ENCODE measurements at regions not wholly inside any gene's neighbourhood (a gene's known extent, or its start where the extent isn't known, plus 50 kb on each side); places are given as distances from the start of the nearest gene placed in this dataset.

- Histone ChIP-seq H3K4me3 (ENCODE audit: insufficient read depth, low read depth, low read length) (no peak overlapping the region), H3K36me3 (replicated peaks; ENCODE audit: control insufficient read depth, insufficient read depth, low read length) (no peaks in the 10 kb centered on the region), H3K27me3 (ENCODE audit: control insufficient read depth, insufficient read depth, low read length) (no peaks in the 10 kb centered on the region)
- DNase-seq = peak; percentile 5
These were observed 80.0 kb upstream of the FREM2 start for GRCh38 chr13:38606699-38607535.

DNA sequence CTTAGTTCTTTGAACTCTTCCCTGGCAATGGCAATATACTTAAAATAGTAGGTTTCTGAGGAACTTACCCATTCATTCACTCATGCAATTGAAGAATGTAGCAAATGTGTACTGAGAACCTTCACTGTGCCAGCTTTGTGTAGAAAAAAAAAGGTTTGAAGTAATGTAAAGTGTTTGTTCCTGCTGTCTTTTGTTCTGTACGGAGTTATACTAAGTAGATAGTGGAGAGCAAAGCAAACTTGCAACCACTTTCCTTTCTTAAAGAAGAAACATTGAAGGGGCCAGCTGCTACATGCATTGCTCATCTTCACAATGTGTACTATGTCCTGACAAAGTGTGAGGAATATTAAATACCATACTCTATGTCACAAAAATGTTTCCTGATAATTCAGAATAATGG, 68.9 kb upstream of the FREM2 start:
- Histone ChIP-seq H3K27me3 (ENCODE audit: control insufficient read depth, insufficient read depth, low read length) (no peaks in the 10 kb centered on the region), H3K4me3 (ENCODE audit: insufficient read depth, low read depth, low read length) (no peak overlapping the region), H3K36me3 (replicated peaks; ENCODE audit: control insufficient read depth, insufficient read depth, low read length) (no peaks in the 10 kb centered on the region)
- DNase-seq = no peak

DNA sequence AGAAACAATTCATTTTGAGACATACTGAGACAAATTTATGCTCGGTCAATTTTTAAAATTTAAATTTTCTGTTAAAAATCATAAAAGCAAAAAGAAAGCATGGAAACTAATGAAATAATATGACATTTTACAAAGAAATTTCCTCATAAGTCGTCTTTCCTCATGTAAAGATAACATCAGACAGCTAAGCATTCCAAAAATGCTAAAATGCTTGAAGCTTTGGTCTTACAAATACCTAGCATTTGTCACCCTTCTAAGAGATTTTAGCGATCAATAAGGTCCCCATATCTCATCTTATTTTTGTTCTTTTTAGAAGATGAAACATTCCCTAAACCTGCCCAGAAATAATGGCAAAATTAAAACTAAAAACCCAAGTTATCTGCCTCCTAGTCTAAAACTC, 68.5 kb upstream of the FREM2 start:
- Histone ChIP-seq H3K36me3 (replicated peaks; ENCODE audit: control insufficient read depth, insufficient read depth, low read length) (no peaks in the 10 kb centered on the region), H3K27me3 (ENCODE audit: control insufficient read depth, insufficient read depth, low read length) (no peaks in the 10 kb centered on the region), H3K4me3 (ENCODE audit: insufficient read depth, low read depth, low read length) (no peak overlapping the region)
- no peak for DNase-seq

DNA sequence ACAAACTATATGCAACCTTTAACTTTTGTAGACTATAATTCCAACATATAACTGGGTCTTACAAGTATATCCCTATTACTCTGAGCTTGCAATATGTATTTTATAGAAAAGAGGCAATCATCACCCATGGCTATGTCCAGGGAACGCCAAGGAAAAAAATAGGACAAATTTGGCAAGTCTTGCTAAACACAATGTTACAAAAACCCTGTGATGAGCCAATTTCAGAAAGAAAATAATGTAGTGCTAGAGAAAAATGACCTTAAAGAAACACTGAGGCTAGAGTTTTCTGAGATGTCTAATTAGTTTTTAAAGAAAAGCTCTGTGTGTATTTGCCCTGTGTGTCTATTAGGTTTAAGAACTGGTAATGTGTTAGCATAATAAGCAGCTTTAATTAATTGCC, 68.0 kb upstream of the FREM2 start:
- H3K36me3 ChIP-seq (replicated peaks; ENCODE audit: control insufficient read depth, insufficient read depth, low read length) = no peaks in the 10 kb centered on the region
- DNase-seq = no peak
- H3K27me3 ChIP-seq (ENCODE audit: control insufficient read depth, insufficient read depth, low read length) = no peaks in the 10 kb centered on the region
- H3K4me3 ChIP-seq (ENCODE audit: insufficient read depth, low read depth, low read length) = no peak overlapping the region

- Histone ChIP-seq H3K36me3 (replicated peaks; ENCODE audit: control insufficient read depth, insufficient read depth, low read length) (no peaks in the 10 kb centered on the region), H3K27me3 (ENCODE audit: control insufficient read depth, insufficient read depth, low read length) (no peaks in the 10 kb centered on the region), H3K4me3 (ENCODE audit: insufficient read depth, low read depth, low read length) (no peak overlapping the region)
- DNase-seq = no peak
These were observed 66.0 kb upstream of the FREM2 start for GRCh38 chr13:38620876-38621275.

DNA sequence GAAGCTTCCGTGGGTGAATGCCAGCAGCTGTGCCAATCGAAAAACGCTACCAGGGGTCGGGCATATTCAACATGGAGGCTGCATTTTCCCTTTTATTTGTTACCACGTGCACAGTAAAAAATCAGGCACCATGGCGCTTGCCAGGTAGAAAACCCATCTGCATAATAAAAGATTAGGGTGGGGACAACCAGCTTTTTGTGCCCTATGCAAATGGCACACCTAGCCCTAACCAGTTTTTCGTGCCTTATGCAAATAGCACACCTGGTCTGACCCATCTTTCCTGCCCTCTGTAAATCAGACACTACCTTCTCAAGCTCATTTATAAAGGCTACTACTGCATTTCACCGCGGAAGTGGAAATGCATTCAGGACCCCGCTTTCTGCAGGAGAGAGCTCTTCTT, 62.1 kb upstream of the FREM2 start:
- peak; percentile 10 for DNase-seq
- Histone ChIP-seq H3K4me3 (ENCODE audit: insufficient read depth, low read depth, low read length) (peak overlapping the region; percentile 14; the same call in 1 of the 2 replicates), H3K36me3 (replicated peaks; ENCODE audit: control insufficient read depth, insufficient read depth, low read length) (no peaks in the 10 kb centered on the region), H3K27me3 (ENCODE audit: control insufficient read depth, insufficient read depth, low read length) (no peaks in the 10 kb centered on the region)

- no peaks in the 10 kb centered on the region for H3K27me3 ChIP-seq (ENCODE audit: control insufficient read depth, insufficient read depth, low read length)
- no peak overlapping the region for H3K4me3 ChIP-seq (ENCODE audit: insufficient read depth, low read depth, low read length)
- no peak for DNase-seq
- no peaks in the 10 kb centered on the region for H3K36me3 ChIP-seq (replicated peaks; ENCODE audit: control insufficient read depth, insufficient read depth, low read length)
These were observed 58.3 kb upstream of the FREM2 start for GRCh38 chr13:38628554-38628953.

GRCh38 chr13:38630780-38631179, 56.1 kb upstream of the FREM2 start:
- DNase-seq = no peak
- no peaks in the 10 kb centered on the region for H3K36me3 ChIP-seq (replicated peaks; ENCODE audit: control insufficient read depth, insufficient read depth, low read length)
- H3K4me3 ChIP-seq (ENCODE audit: insufficient read depth, low read depth, low read length) = no peak overlapping the region
- no peaks in the 10 kb centered on the region for H3K27me3 ChIP-seq (ENCODE audit: control insufficient read depth, insufficient read depth, low read length)

GRCh38 chr13:38635030-38635429, 51.8 kb upstream of the FREM2 start:
- Histone ChIP-seq H3K36me3 (replicated peaks; ENCODE audit: control insufficient read depth, insufficient read depth, low read length) (no peaks in the 10 kb centered on the region), H3K4me3 (ENCODE audit: insufficient read depth, low read depth, low read length) (no peak overlapping the region), H3K27me3 (ENCODE audit: control insufficient read depth, insufficient read depth, low read length) (no peaks in the 10 kb centered on the region)
- peak; percentile 9 for DNase-seq

- no peak for DNase-seq
- Histone ChIP-seq H3K36me3 (replicated peaks; ENCODE audit: control insufficient read depth, insufficient read depth, low read length) (no peaks in the 10 kb centered on the region), H3K4me3 (ENCODE audit: insufficient read depth, low read depth, low read length) (no peak overlapping the region), H3K27me3 (ENCODE audit: control insufficient read depth, insufficient read depth, low read length) (no peaks in the 10 kb centered on the region)
These were observed 50.8 kb upstream of the FREM2 start for GRCh38 chr13:38636073-38636472.

GRCh38 chr13:38636761-38637160, 50.1 kb upstream of the FREM2 start:
- no peak for DNase-seq
- H3K27me3 ChIP-seq (ENCODE audit: control insufficient read depth, insufficient read depth, low read length) = no peaks in the 10 kb centered on the region
- H3K36me3 ChIP-seq (replicated peaks; ENCODE audit: control insufficient read depth, insufficient read depth, low read length) = no peaks in the 10 kb centered on the region
- no peak overlapping the region for H3K4me3 ChIP-seq (ENCODE audit: insufficient read depth, low read depth, low read length)
